GM21367 (cell line): ENCODE measurements at regions not wholly inside any gene's neighbourhood (a gene's known extent, or its start where the extent isn't known, plus 50 kb on each side); places are given as distances from the start of the nearest gene placed in this dataset.
A peak's percentile ranks its signal among the peaks of the same experiment; 100 is the strongest.
"Not testable (repeated sequence)": the region's sequence is repeated elsewhere in the genome, so short reads cannot be mapped to it uniquely, and the experiment has no call there.

Source experiments
- ATAC-seq: cut with Tn5 transposase; IDR thresholded peaks from one replicate; pipeline ENCODE4 v1.9.1; 2021; ENCODE audit not compliant: unreplicated experiment

DNA sequence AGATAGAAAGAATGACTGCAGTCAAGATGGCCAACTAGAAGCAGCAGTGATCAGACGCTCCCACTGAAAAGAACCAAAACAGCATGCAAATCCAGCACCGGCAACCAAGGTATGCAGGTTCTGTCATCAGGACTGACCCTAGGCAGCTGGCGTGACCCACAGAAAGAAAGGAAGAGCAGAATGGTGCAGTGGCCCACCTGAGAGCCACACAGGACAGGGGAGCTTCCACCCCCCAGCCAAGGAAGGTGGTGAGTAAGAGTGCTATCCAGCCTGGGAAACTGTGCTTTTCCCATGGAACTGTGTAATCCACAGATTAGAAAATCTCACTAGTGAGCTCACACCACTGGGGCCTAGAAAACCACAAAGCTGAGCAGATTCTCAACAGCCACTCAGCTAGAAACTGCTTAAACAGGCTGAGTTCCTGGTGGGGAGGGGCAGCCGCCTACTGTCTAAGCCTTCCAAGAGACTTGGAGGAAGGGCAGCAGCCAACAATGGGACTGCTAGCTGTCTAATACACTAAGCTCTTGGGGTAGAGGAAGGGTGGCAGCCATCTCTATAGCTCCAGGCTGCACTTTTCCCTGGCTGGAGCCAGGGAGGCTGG is 127.9 kb downstream of the EVA1A start:
- peak; percentile 79 for ATAC-seq

GRCh38 chr2:75431763-75432162 is 129.0 kb downstream of the EVA1A start:
- peak; percentile 60 for ATAC-seq

DNA sequence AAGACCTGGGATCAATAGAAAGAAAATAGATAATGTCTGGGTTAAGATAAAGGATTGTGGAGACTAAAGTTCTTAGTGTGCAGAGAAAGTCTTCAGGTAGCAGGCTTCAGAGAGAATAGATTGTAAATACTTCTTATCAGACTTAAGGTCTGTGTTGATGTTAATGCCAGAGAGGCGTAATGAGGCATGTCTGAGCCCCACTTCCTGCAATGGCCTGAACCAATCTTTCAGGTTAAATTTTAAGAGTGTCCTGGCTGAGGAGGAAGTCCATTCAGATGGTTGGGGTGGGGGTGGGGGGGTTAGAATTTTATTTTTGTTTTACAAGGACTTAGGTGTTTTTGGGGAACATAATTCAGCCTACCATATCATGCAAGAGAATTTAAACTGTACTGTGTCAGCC is 129.5 kb downstream of the EVA1A start:
- no peak for ATAC-seq

DNA sequence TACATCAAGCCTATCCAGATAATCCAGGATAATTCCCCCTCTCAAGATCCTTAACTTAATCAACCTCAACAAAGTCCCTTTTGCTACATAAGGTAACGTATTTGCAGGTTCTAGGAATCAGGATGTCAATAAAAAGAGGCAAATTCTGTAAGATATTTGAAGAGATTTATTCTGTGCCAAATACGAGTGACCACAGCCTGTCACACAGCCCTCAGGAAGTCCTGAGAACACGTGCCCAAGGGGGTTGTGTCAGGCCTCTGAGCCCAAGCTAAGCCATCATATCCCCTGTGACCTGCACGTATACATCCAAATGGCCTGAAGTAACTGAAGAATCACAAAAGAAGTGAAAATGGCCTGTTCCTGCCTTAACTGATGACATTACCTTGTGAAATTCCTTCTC is 130.3 kb downstream of the EVA1A start:
- not testable (repeated sequence) for ATAC-seq

- no peak for ATAC-seq
These were observed 131.9 kb downstream of the EVA1A start for GRCh38 chr2:75428646-75429443.

DNA sequence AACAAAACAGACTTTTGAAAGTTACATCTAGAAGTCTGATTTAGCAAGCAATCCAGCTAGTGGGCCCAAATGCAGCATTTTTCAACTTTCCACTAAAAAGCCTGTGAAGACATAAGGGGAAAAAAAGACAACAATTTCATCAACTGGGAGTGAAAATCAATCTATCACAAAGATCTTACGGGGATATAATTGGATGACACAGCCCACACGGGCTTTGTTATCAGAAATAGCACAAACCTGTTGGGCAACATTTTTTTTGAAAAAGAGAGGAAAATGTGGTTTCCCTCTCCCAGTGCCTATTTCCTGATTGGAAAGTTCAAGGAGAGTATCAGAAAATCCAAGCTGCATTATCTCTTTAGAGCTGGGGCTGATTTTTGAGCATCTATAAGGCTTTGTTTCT is 132.7 kb downstream of the EVA1A start:
- ATAC-seq = no peak

GRCh38 chr2:75424936-75425619 is 135.7 kb downstream of the EVA1A start:
- no peak for ATAC-seq

GRCh38 chr2:75421986-75422385 is 138.8 kb downstream of the EVA1A start:
- ATAC-seq = no peak

DNA sequence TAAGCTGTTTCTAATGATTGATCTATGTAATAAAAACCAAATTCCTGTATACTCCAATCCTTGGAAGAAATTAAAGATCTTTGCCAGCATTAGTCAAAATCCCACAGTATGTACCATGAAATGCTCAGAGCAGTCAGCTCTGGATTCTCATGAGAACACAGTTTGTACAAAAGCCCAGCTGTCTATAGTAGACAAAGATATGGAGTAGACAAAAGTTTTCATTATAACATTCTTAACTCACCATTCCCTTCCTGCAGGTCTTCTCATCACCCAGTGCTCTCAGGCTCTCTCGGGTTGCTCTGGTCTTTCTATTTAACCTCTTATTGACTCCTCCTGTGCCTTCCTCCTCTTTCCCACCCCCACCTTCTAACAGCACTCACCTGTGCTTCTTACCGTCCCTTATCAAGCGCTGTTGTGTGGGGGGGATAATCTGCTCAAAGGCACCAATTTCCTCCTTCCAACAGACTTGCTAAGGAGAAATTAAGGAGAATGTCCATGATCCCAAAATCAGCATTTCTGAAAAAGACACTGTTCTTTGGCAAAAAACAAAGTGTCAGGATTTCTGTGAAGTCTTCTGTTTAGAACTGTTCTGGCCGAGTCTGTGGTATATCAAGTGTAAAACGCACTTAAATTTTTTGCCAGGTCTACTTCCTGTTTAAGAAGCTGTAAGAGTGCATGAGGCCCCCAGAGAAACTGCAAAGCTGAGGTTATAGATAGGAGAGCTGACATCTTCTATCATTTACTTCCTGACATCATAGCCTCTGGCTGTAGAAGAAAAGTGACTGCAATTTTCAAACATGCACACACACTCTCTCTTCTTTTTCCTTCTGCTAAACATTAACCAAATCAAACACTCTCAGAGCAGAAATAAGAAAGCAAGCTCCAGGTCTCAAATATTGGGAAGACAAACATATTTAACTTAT is 144.1 kb downstream of the EVA1A start:
- peak; percentile 89 for ATAC-seq

DNA sequence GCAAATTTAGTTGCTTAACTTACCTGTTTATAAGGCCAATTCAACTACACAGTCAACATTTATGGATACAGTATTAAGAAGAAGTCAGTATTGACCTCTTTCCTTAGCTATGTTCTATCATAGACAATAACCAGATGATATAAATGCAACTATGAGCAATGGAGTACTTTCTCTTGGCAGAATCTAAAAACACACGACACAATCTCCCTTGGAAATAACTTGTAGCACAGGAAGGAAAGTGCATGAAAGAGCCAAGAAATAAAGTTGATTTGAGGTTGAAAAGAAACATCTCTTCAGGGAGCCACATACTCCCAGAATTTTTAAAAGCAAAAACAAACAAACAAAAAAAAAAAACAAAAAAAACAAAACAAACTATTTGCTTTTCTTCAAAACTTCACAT is 145.0 kb downstream of the EVA1A start:
- ATAC-seq = no peak

- ATAC-seq = no peak
These were observed 145.6 kb downstream of the EVA1A start for GRCh38 chr2:75415111-75415626.

DNA sequence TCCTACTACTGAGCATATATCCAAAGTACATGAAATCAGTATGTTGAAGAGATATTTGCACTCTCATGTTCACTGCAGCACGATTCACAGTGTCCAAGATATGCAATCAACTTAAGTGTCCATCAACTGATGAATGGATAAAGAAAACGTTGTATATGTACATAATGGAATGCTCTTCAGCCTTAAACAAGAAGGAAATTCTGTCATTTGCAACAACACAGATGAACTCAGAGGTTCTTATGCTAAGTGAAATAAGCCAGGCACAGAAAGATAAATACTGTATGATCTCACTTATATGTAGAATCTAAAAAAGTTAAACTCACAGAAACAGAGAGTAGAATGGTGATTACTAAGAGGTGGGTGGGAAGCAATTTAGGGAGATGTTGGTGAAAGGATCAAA is 149.2 kb downstream of the EVA1A start:
- ATAC-seq = no peak

DNA sequence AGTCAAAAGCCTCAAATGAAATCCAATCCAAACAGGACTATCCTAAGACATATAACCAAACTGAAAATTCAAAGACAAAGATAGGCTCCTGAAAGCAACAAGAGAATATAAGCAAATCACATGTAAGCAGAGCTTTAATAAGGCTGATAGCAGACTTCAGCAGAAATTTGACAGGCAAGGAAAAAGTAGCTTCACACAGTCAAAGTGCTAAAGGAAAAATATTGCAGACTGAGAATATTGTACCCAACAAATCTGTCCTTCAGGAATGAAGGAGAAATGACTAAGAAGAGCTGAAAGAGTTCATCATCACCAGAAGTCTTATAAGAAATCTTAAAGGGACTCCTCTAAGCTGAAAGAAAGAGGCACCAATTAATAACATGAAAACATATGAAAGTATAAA is 150.0 kb downstream of the EVA1A start:
- no peak for ATAC-seq

DNA sequence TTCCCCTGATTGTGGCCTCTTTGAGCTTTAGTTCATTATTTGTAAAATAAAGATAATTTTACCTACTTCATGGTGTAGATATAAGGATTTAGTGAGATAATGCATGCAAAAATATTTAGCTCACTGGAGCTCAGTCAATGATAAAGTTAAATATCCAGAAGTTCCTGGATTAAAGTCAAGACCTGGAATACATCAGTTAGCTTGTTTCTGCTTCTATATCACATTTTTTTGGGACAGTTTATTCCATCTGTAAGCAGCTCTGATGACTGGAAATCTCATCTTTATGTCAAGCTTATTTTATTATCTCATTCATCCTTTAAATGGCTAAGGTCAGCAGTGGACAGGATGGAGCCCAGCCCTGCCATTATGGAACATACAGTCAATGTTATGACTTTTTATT is 152.0 kb downstream of the EVA1A start:
- ATAC-seq = no peak

GRCh38 chr2:75407038-75407530 is 153.7 kb downstream of the EVA1A start:
- no peak for ATAC-seq

DNA sequence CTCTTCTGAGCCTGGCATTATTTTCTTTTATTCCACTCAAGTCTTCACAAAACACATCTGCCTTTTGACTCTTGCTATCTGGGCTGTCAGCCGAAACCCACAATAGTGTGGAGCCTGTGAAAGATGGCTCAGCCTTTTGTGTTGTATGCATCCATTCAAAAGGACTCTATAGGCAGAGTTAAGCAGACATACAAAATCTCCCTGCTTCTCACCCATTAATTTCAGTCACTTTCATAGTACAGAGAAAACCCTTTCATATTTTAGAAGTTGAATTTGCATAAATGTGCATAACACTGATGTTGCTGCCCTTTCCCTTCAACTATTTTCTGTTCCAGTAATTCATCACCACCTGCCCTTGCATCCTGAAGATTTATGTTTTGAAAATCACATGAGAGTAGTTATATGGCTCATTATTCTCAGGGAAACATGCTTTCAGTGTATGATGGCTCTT is 154.6 kb downstream of the EVA1A start:
- no peak for ATAC-seq

DNA sequence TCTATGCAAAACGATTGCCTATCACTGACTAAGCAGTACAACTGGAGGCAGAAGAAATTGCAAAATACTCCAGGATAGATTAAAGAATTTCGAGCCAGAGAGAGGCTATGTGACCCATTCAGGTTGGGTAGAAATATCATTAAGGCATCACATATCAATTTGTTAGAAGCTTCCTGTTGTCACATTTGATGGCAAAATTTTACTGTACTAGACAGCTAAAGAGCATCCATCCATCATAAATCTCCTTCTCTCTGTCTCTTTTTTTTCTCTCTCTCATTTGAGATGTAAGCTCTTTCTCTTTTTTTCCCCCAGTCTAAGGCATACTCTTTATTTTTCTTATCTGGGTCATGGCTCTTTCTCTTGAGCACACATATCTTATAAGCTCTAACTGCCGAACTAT is 155.7 kb downstream of the EVA1A start:
- ATAC-seq = no peak

GRCh38 chr2:75403991-75404428 is 156.7 kb downstream of the EVA1A start:
- ATAC-seq = peak; percentile 78

- ATAC-seq = no peak
These were observed 164.4 kb downstream of the EVA1A start for GRCh38 chr2:75396314-75396713.

DNA sequence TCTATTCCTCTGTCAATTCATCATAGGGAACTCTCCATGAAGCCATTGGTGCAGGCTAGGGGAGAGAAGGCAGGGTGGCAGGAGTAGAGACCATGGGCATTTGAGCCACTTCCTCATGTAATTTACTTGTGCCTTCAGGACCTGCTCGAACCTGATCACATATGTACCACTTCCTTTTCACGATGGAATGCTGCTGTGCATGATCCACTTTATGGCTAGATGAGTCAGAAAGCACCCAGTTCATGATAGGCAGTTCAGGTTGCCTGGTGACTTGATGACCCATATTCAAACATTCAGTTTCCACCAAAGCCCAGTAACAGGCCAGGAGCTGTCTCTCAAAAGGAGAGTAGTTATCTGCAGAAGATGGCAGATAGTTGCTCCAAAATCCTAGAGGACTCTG is 166.0 kb downstream of the EVA1A start:
- ATAC-seq = not testable (repeated sequence)

- no peak for ATAC-seq
These were observed 170.6 kb downstream of the EVA1A start for GRCh38 chr2:75390169-75390568.
